Fibroblast of villous mesenchyme (primary cell): ENCODE measurements at regions not wholly inside any gene's neighbourhood (a gene's known extent, or its start where the extent isn't known, plus 50 kb on each side); places are given as distances from the start of the nearest gene placed in this dataset.

Experiments used
- DNase-seq: peaks from one replicate; pipeline ENCODE4 v3.0.0-alpha.2; 2010; ENCODE audit warnings: low read depth
- H3K4me3 ChIP-seq: 2 replicates; pipeline ENCODE4 v1.5.1; 2011; ENCODE audit warnings: low read depth, mild to moderate bottlenecking, low read length
- CTCF ChIP-seq: IDR thresholded peaks from 2 replicates; pipeline ENCODE4 v1.5.1; 2012; ENCODE audit warnings: low read depth, mild to moderate bottlenecking, low read length; ENCODE audit not compliant: insufficient read depth

- no peak for TF ChIP-seq CTCF
- no peak overlapping the region for H3K4me3 ChIP-seq
- DNase-seq: no peak
Observed at GRCh38 chr3:87425056-87425455, 148.7 kb upstream of the POU1F1 start.

- no peak for DNase-seq
- no peak for TF ChIP-seq CTCF
Observed at GRCh38 chr3:87423336-87423735, 147.0 kb upstream of the POU1F1 start.

GRCh38 chr3:87422333-87422732, 145.9 kb upstream of the POU1F1 start:
- H3K4me3 ChIP-seq: no peak overlapping the region
- DNase-seq: no peak
- no peak for TF ChIP-seq CTCF

More at GRCh38 chr3:87423336-87423735, 147.0 kb upstream of the POU1F1 start:
- no peak overlapping the region for H3K4me3 ChIP-seq

GRCh38 chr3:87420171-87420570, 143.8 kb upstream of the POU1F1 start:
- H3K4me3 ChIP-seq: no peak overlapping the region
- no peak for DNase-seq
- TF ChIP-seq CTCF: no peak

GRCh38 chr3:87414271-87414670, 137.9 kb upstream of the POU1F1 start:
- no peak for DNase-seq
- TF ChIP-seq CTCF: no peak
- no peak overlapping the region for H3K4me3 ChIP-seq

- no peak for DNase-seq
Observed at GRCh38 chr3:87413814-87414213, 137.4 kb upstream of the POU1F1 start.

More at GRCh38 chr3:87413814-87414213, 137.4 kb upstream of the POU1F1 start:
- no peak overlapping the region for H3K4me3 ChIP-seq
- TF ChIP-seq CTCF: no peak
